GM23248 (cell line): ENCODE measurements at regions not wholly inside any gene's neighbourhood (a gene's known extent, or its start where the extent isn't known, plus 50 kb on each side); places are given as distances from the start of the nearest gene placed in this dataset.

ENCODE experiments used
- DNase-seq: peaks from one replicate; pipeline ENCODE4 v3.0.0-alpha.2; 2015
- H2AFZ ChIP-seq: fragments of 200-600 bp; sonication (generic); 2 replicates; pipeline ENCODE4 v1.6.1; 2016; ENCODE audit warnings: antibody characterized with exemption
- H3F3A ChIP-seq: fragments of 200-600 bp; sonication (generic); 2 replicates; pipeline ENCODE4 v1.6.1; 2016; ENCODE audit warnings: mild to moderate bottlenecking, antibody characterized with exemption, mixed run types; ENCODE audit not compliant: insufficient read depth
- H3K27ac ChIP-seq: fragments of 200-600 bp; sonication (generic); 2 replicates; pipeline ENCODE4 v1.5.1; 2016; ENCODE audit warnings: mild to moderate bottlenecking
- H3K27me3 ChIP-seq: fragments of 200-600 bp; sonication (generic); replicated peaks from 2 replicates; pipeline ENCODE4 v1.6.1; 2016; ENCODE audit warnings: mild to moderate bottlenecking; ENCODE audit not compliant: insufficient read depth
- H3K36me3 ChIP-seq: fragments of 200-600 bp; sonication (generic); 2 replicates; pipeline ENCODE4 v1.6.1; 2016; ENCODE audit warnings: low read depth, mild to moderate bottlenecking
- H3K4me1 ChIP-seq: fragments of 200-600 bp; sonication (generic); 2 replicates; pipeline ENCODE4 v1.6.1; 2016; ENCODE audit warnings: mild to moderate bottlenecking; ENCODE audit not compliant: insufficient read depth
- H3K4me2 ChIP-seq: fragments of 200-600 bp; sonication (generic); one replicate; pipeline ENCODE4 v1.6.1; 2016; ENCODE audit warnings: mild to moderate bottlenecking; ENCODE audit not compliant: unreplicated experiment
- H3K4me3 ChIP-seq: fragments of 200-600 bp; sonication (generic); 2 replicates; pipeline ENCODE4 v1.5.1; 2016; ENCODE audit warnings: mild to moderate bottlenecking
- H3K79me2 ChIP-seq: fragments of 200-600 bp; sonication (generic); 2 replicates; pipeline ENCODE4 v1.6.1; 2016; ENCODE audit warnings: mild to moderate bottlenecking; ENCODE audit not compliant: insufficient read depth
- H3K9ac ChIP-seq: fragments of 200-600 bp; sonication (generic); 2 replicates; pipeline ENCODE4 v1.6.1; 2016; ENCODE audit warnings: mild to moderate bottlenecking
- H3K9me2 ChIP-seq: fragments of 200-600 bp; sonication (generic); 2 replicates; pipeline ENCODE4 v1.6.1; 2016; ENCODE audit warnings: mixed run types, mild to moderate bottlenecking, moderate library complexity; ENCODE audit not compliant: insufficient read depth
- H3K9me3 ChIP-seq: fragments of 200-600 bp; sonication (generic); one replicate; pipeline ENCODE4 v1.6.1; 2017; ENCODE audit warnings: low read depth
- H4K20me1 ChIP-seq: fragments of 200-600 bp; sonication (generic); 2 replicates; pipeline ENCODE4 v1.6.0; 2016; ENCODE audit not compliant: insufficient read depth
- EZH2 ChIP-seq: fragments of 200-600 bp; sonication (generic); IDR thresholded peaks from 2 replicates; pipeline ENCODE4 v1.6.1; 2018; ENCODE audit warnings: antibody characterized with exemption, mild to moderate bottlenecking; ENCODE audit not compliant: insufficient read depth, poor library complexity, severe bottlenecking
- EZH2phosphoT487 ChIP-seq: fragments of 200-600 bp; sonication (generic); IDR thresholded peaks from 2 replicates; pipeline ENCODE4 v1.6.1; 2018; ENCODE audit warnings: antibody characterized with exemption, moderate library complexity, mild to moderate bottlenecking, low read depth; ENCODE audit not compliant: insufficient read depth
- WGBS, 2 experiments: methylation state at CpG; one replicate each; pipeline ENCODE4 v1.1.6; 2015 to 2017; ENCODE audit warnings: low lambda C conversion rate in 2 of 2, low coverage in 1 of 2; ENCODE audit errors: missing lambda C conversion rate in 2 of 2; 5-methylcytosine and 5-hydroxymethylcytosine counted together
- in situ Hi-C: fragments of 300-500 bp; cut with MboI; formaldehyde crosslinking; loops from 2 replicates; pipeline ENCODE4 v1.15.0; 2020

- Histone ChIP-seq H3K4me3 (no peak overlapping the region), H3F3A (no peaks in the 10 kb centered on the region), H3K9ac (no peak overlapping the region), H3K4me2 (no peak overlapping the region), H3K79me2 (no peaks in the 10 kb centered on the region), H3K27me3 (no peaks in the 10 kb centered on the region), H3K36me3 (no peaks in the 10 kb centered on the region), H4K20me1 (no peaks in the 10 kb centered on the region), H3K9me2 (no peaks in the 10 kb centered on the region), H2AFZ (no peak overlapping the region), H3K4me1 (no peaks in the 10 kb centered on the region), H3K27ac (no peak overlapping the region), H3K9me3 (no peaks in the 10 kb centered on the region)
- WGBS, 2 experiments = 3 to 12% methylated on average over 2 of the region's 2 CpGs
- no peak for DNase-seq
- in situ Hi-C loops = no loop called here
- TF ChIP-seq EZH2 (no peak), EZH2phosphoT487 (no peak)
These were observed 797.4 kb downstream of the RPS29 start for GRCh38 chr14:48788771-48789170.

GRCh38 chr14:48786498-48786897 lies 799.7 kb downstream of the RPS29 start:
- no peak for TF ChIP-seq EZH2
- no peak for TF ChIP-seq EZH2phosphoT487
- no peak overlapping the region for H3K27ac ChIP-seq
- DNase-seq = no peak
- H3K79me2 ChIP-seq = no peaks in the 10 kb centered on the region
- in situ Hi-C loops = no loop called here
- 9 to 23% methylated on average over 2 of the region's 2 CpGs for WGBS, 2 experiments
- no peaks in the 10 kb centered on the region for H3K27me3 ChIP-seq
- no peak overlapping the region for H3K4me3 ChIP-seq
- H4K20me1 ChIP-seq = no peaks in the 10 kb centered on the region
- no peaks in the 10 kb centered on the region for H3K4me1 ChIP-seq
- no peaks in the 10 kb centered on the region for H3F3A ChIP-seq
- no peak overlapping the region for H3K4me2 ChIP-seq
- no peaks in the 10 kb centered on the region for H3K9me2 ChIP-seq
- no peaks in the 10 kb centered on the region for H3K9me3 ChIP-seq
- H3K36me3 ChIP-seq = no peaks in the 10 kb centered on the region
- H2AFZ ChIP-seq = no peak overlapping the region
- H3K9ac ChIP-seq = no peak overlapping the region

GRCh38 chr14:48771717-48772116 lies 814.5 kb downstream of the RPS29 start:
- 0% methylated on average over 1 of the region's 1 CpG for WGBS, 2 experiments
- TF ChIP-seq EZH2 (no peak), EZH2phosphoT487 (no peak)

DNA sequence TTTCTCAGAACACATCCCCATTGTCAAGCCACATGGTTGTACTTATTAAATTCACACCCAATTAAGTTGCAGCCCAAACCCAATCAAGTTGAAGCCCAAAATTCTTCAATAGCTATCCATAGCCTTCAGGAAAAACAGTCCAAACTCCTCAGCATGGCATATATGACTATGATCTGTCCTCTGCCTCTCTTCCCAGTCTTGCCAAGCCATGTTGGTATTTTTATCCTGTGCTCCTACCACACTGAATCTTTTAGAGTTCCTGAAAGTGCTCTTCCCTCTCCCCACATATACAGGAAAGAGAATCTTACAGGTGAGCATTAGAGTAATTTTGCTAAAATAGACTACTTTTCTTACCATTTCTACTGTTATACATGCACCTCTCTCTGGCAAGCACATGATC lies 834.9 kb downstream of the RPS29 start:
- H3K4me2 ChIP-seq = no peak overlapping the region
- no peaks in the 10 kb centered on the region for H4K20me1 ChIP-seq
- H3K9me3 ChIP-seq = no peaks in the 10 kb centered on the region
- no peak overlapping the region for H3K4me3 ChIP-seq
- H3K9ac ChIP-seq = no peak overlapping the region
- no peak for DNase-seq
- H3K9me2 ChIP-seq = no peaks in the 10 kb centered on the region
- no peak for TF ChIP-seq EZH2
- TF ChIP-seq EZH2phosphoT487 = no peak
- in situ Hi-C loops = no loop called here
- H3K27ac ChIP-seq = no peak overlapping the region
- no peaks in the 10 kb centered on the region for H3F3A ChIP-seq
- H3K27me3 ChIP-seq = no peaks in the 10 kb centered on the region
- H2AFZ ChIP-seq = no peak overlapping the region
- H3K79me2 ChIP-seq = no peaks in the 10 kb centered on the region
- no peaks in the 10 kb centered on the region for H3K36me3 ChIP-seq
- no peaks in the 10 kb centered on the region for H3K4me1 ChIP-seq

More at GRCh38 chr14:48771717-48772116, 814.5 kb downstream of the RPS29 start:
- Histone ChIP-seq H3K4me1 (no peaks in the 10 kb centered on the region), H3K79me2 (no peaks in the 10 kb centered on the region), H3K9ac (no peak overlapping the region), H3K36me3 (no peaks in the 10 kb centered on the region), H2AFZ (no peak overlapping the region), H3K4me2 (no peak overlapping the region), H3K27me3 (no peaks in the 10 kb centered on the region), H3F3A (no peaks in the 10 kb centered on the region), H4K20me1 (no peaks in the 10 kb centered on the region), H3K9me3 (no peaks in the 10 kb centered on the region), H3K9me2 (no peaks in the 10 kb centered on the region), H3K27ac (no peak overlapping the region), H3K4me3 (no peak overlapping the region)
- no peak for DNase-seq
- in situ Hi-C loops = no loop called here

- Histone ChIP-seq H3K79me2 (no peaks in the 10 kb centered on the region), H2AFZ (no peak overlapping the region), H3K36me3 (no peaks in the 10 kb centered on the region), H3F3A (no peaks in the 10 kb centered on the region), H3K4me2 (no peak overlapping the region), H3K27me3 (no peaks in the 10 kb centered on the region), H3K4me3 (no peak overlapping the region), H3K4me1 (no peaks in the 10 kb centered on the region), H4K20me1 (no peaks in the 10 kb centered on the region), H3K9me2 (no peaks in the 10 kb centered on the region), H3K9me3 (no peaks in the 10 kb centered on the region), H3K27ac (no peak overlapping the region), H3K9ac (no peak overlapping the region)
- TF ChIP-seq EZH2 = no peak
- TF ChIP-seq EZH2phosphoT487 = no peak
- in situ Hi-C loops = no loop called here
- DNase-seq = no peak
- WGBS, 2 experiments = 42 to 47% methylated on average over 2 of the region's 2 CpGs
These were observed 838.0 kb downstream of the RPS29 start for GRCh38 chr14:48748151-48748675.
